HL-60/S4 (cell line): ENCODE measurements at regions not wholly inside any gene's neighbourhood (a gene's known extent, or its start where the extent isn't known, plus 50 kb on each side); places are given as distances from the start of the nearest gene placed in this dataset.

Source experiments
- in situ Hi-C: fragments of 300-500 bp; cut with MboI; formaldehyde crosslinking; loops from 2 replicates; pipeline ENCODE4 v1.14.3; 2022; ENCODE audit warnings: low sequenced_read_pairs

- in situ Hi-C loops: no loop called here
These were observed 796.3 kb downstream of the DIAPH3 start for GRCh38 chr13:59367467-59367866.

- in situ Hi-C loops: no loop called here
These were observed 795.8 kb downstream of the DIAPH3 start for GRCh38 chr13:59367904-59368303.

- in situ Hi-C loops: no loop called here
These were observed 795.0 kb downstream of the DIAPH3 start for GRCh38 chr13:59368693-59369092.

- in situ Hi-C loops: no loop called here
These were observed 792.5 kb downstream of the DIAPH3 start for GRCh38 chr13:59371229-59371628.

- in situ Hi-C loops: no loop called here
These were observed 790.4 kb downstream of the DIAPH3 start for GRCh38 chr13:59373341-59373740.

- in situ Hi-C loops: no loop called here
These were observed 789.0 kb downstream of the DIAPH3 start for GRCh38 chr13:59374691-59375090.

GRCh38 chr13:59384154-59384553 is 779.6 kb downstream of the DIAPH3 start:
- in situ Hi-C loops: no loop called here

GRCh38 chr13:59391696-59392095 is 772.0 kb downstream of the DIAPH3 start:
- in situ Hi-C loops: no loop called here

- in situ Hi-C loops: no loop called here
These were observed 771.4 kb downstream of the DIAPH3 start for GRCh38 chr13:59392328-59392727.

GRCh38 chr13:59394496-59394895 is 769.2 kb downstream of the DIAPH3 start:
- in situ Hi-C loops: no loop called here

GRCh38 chr13:59398127-59398526 is 765.6 kb downstream of the DIAPH3 start:
- in situ Hi-C loops: no loop called here

GRCh38 chr13:59398661-59399060 is 765.1 kb downstream of the DIAPH3 start:
- in situ Hi-C loops: no loop called here

- in situ Hi-C loops: no loop called here
These were observed 764.2 kb downstream of the DIAPH3 start for GRCh38 chr13:59399513-59399912.

- in situ Hi-C loops: loop anchor here (10.0 kb wide), 1 partner anchor 270 kb away; no protein-coding TSS in a partner anchor
These were observed 759.4 kb downstream of the DIAPH3 start for GRCh38 chr13:59404331-59404730.

GRCh38 chr13:59407251-59407650 is 756.5 kb downstream of the DIAPH3 start:
- in situ Hi-C loops: loop anchor here (10.0 kb wide), 1 partner anchor 268 kb away; no protein-coding TSS in a partner anchor

GRCh38 chr13:59408738-59409137 is 755.0 kb downstream of the DIAPH3 start:
- in situ Hi-C loops: loop anchor here (10.0 kb wide), 1 partner anchor 266 kb away; no protein-coding TSS in a partner anchor

- in situ Hi-C loops: loop anchor here (10.0 kb wide), 1 partner anchor 266 kb away; no protein-coding TSS in a partner anchor
These were observed 754.5 kb downstream of the DIAPH3 start for GRCh38 chr13:59409211-59409610.

- in situ Hi-C loops: loop anchor here (10.0 kb wide), 1 partner anchor 265 kb away; no protein-coding TSS in a partner anchor
These were observed 754.0 kb downstream of the DIAPH3 start for GRCh38 chr13:59409634-59410200.

- in situ Hi-C loops: no loop called here
These were observed 750.6 kb downstream of the DIAPH3 start for GRCh38 chr13:59413126-59413525.

GRCh38 chr13:59414006-59414405 is 749.7 kb downstream of the DIAPH3 start:
- in situ Hi-C loops: no loop called here

GRCh38 chr13:59415498-59415897 is 748.2 kb downstream of the DIAPH3 start:
- in situ Hi-C loops: no loop called here

GRCh38 chr13:59416561-59416960 is 747.2 kb downstream of the DIAPH3 start:
- in situ Hi-C loops: no loop called here

- in situ Hi-C loops: no loop called here
These were observed 741.1 kb downstream of the DIAPH3 start for GRCh38 chr13:59422646-59423045.
